GM19043 (cell line): ENCODE measurements at regions not wholly inside any gene's neighbourhood (a gene's known extent, or its start where the extent isn't known, plus 50 kb on each side); places are given as distances from the start of the nearest gene placed in this dataset.

Experiments used
- ATAC-seq: cut with Tn5 transposase; IDR thresholded peaks from one replicate; pipeline ENCODE4 v1.9.1; 2021; ENCODE audit warnings: low read depth; ENCODE audit not compliant: unreplicated experiment

- ATAC-seq, result no peak
These were observed 340.6 kb upstream of the IRX4 start for GRCh38 chr5:2223303-2223702.

GRCh38 chr5:2222246-2222992 is 339.7 kb upstream of the IRX4 start:
- ATAC-seq, result no peak

- no peak for ATAC-seq
These were observed 338.7 kb upstream of the IRX4 start for GRCh38 chr5:2221450-2221849.

- ATAC-seq, result no peak
These were observed 338.0 kb upstream of the IRX4 start for GRCh38 chr5:2220741-2221140.

GRCh38 chr5:2219149-2219776 is 336.5 kb upstream of the IRX4 start:
- ATAC-seq, result no peak

- ATAC-seq, result no peak
These were observed 334.5 kb upstream of the IRX4 start for GRCh38 chr5:2217219-2217618.

GRCh38 chr5:2214910-2215590 is 332.3 kb upstream of the IRX4 start:
- no peak for ATAC-seq

- ATAC-seq, result no peak
These were observed 330.5 kb upstream of the IRX4 start for GRCh38 chr5:2213121-2213730.

- no peak for ATAC-seq
These were observed 329.8 kb upstream of the IRX4 start for GRCh38 chr5:2212481-2212880.

GRCh38 chr5:2208239-2208544 is 325.5 kb upstream of the IRX4 start:
- no peak for ATAC-seq

- ATAC-seq, result no peak
These were observed 324.9 kb upstream of the IRX4 start for GRCh38 chr5:2207416-2208238.

- no peak for ATAC-seq
These were observed 324.3 kb upstream of the IRX4 start for GRCh38 chr5:2207109-2207399.

GRCh38 chr5:2206293-2207108 is 323.8 kb upstream of the IRX4 start:
- ATAC-seq, result no peak

- ATAC-seq, result no peak
These were observed 323.0 kb upstream of the IRX4 start for GRCh38 chr5:2205596-2206226.

GRCh38 chr5:2205185-2205585 is 322.5 kb upstream of the IRX4 start:
- no peak for ATAC-seq

GRCh38 chr5:2204366-2205184 is 321.9 kb upstream of the IRX4 start:
- no peak for ATAC-seq

GRCh38 chr5:2203774-2204173 is 321.0 kb upstream of the IRX4 start:
- ATAC-seq, result no peak

GRCh38 chr5:2201832-2202231 is 319.1 kb upstream of the IRX4 start:
- ATAC-seq, result no peak

GRCh38 chr5:2201421-2201820 is 318.7 kb upstream of the IRX4 start:
- ATAC-seq, result no peak
